ENCODE measurements at regions not wholly inside any gene's neighbourhood (a gene's known extent, or its start where the extent isn't known, plus 50 kb on each side); places are given as distances from the start of the nearest gene placed in this dataset.

- Histone ChIP-seq H3K27ac (no peak overlapping the region), H3K4me1 (no peaks in the 10 kb centered on the region), H3K27me3 (no peaks in the 10 kb centered on the region), H3K36me3 (no peaks in the 10 kb centered on the region), H3K9me3 (no peaks in the 10 kb centered on the region), H3K4me3 (no peak overlapping the region)
- no peak for DNase-seq
- in situ Hi-C loops (cut with MboI; ENCODE audit: low pct_ligation_motif_present in 1 of 4, low pct_unique_long_range_greater_than_20kb in 1 of 4, low sequenced_read_pairs in 3 of 4) = no loop called here
- TF ChIP-seq POLR2A (IDR thresholded peaks at IDR 0.05) (no peak), EP300 (IDR thresholded peaks at IDR 0.05; ENCODE audit: low read depth) (no peak), POLR2AphosphoS5 (IDR thresholded peaks at IDR 0.05) (no peak)
- TF ChIP-seq, protein P1, sequence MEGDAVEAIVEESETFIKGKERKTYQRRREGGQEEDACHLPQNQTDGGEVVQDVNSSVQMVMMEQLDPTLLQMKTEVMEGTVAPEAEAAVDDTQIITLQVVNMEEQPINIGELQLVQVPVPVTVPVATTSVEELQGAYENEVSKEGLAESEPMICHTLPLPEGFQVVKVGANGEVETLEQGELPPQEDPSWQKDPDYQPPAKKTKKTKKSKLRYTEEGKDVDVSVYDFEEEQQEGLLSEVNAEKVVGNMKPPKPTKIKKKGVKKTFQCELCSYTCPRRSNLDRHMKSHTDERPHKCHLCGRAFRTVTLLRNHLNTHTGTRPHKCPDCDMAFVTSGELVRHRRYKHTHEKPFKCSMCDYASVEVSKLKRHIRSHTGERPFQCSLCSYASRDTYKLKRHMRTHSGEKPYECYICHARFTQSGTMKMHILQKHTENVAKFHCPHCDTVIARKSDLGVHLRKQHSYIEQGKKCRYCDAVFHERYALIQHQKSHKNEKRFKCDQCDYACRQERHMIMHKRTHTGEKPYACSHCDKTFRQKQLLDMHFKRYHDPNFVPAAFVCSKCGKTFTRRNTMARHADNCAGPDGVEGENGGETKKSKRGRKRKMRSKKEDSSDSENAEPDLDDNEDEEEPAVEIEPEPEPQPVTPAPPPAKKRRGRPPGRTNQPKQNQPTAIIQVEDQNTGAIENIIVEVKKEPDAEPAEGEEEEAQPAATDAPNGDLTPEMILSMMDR (IDR thresholded peaks at IDR 0.05) = no peak
- intact Hi-C loops (cut with DNase I; ENCODE audit: low total_unique reads) = no loop called here
- WGBS, 2 donors (ENCODE audit: low coverage in 1 of 2) = 34 to 44% methylated on average over 4 of the region's 4 CpGs
These were observed 227.3 kb downstream of the LURAP1L start for GRCh38 chr9:13001989-13002580.

DNA sequence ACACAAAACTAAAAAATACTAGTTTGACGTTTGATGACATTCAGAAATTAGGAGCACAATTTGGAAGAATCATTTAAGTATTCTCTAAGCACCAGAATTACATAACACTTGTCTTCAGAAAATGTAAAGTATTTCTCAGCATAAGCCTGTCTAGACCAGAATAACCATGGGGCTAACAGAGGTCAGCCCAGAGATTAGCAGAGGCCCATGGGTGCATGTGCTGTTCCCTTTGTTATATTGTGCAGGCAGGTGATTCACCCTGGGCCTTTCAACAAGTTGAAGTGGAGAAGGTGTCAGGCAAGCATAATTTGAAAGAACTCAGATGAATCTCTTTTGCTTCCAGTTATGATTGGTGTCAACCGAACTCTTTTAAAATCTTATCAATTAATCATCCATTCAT lies 227.9 kb downstream of the LURAP1L start:
- H3K27ac ChIP-seq = no peak overlapping the region
- no peaks in the 10 kb centered on the region for H3K27me3 ChIP-seq
- in situ Hi-C loops (cut with MboI; ENCODE audit: low pct_ligation_motif_present in 1 of 4, low pct_unique_long_range_greater_than_20kb in 1 of 4, low sequenced_read_pairs in 3 of 4) (no loop called here), intact Hi-C loops (cut with DNase I; ENCODE audit: low total_unique reads) (no loop called here)
- H3K4me1 ChIP-seq = no peaks in the 10 kb centered on the region
- H3K36me3 ChIP-seq = no peaks in the 10 kb centered on the region
- 76% methylated on average over 2 of the region's 2 CpGs for WGBS, 2 donors (ENCODE audit: low coverage in 1 of 2)
- DNase-seq = no peak
- no peaks in the 10 kb centered on the region for H3K9me3 ChIP-seq
- H3K4me3 ChIP-seq = no peak overlapping the region
- no peak for TF ChIP-seq EP300 (IDR thresholded peaks at IDR 0.05; ENCODE audit: low read depth)
- no peak for TF ChIP-seq POLR2AphosphoS5 (IDR thresholded peaks at IDR 0.05)
- no peak for TF ChIP-seq POLR2A (IDR thresholded peaks at IDR 0.05)
- TF ChIP-seq, protein P1 (IDR thresholded peaks at IDR 0.05) = no peak

- intact Hi-C loops (cut with DNase I; ENCODE audit: low total_unique reads) = no loop called here
- Histone ChIP-seq H3K4me3 (no peak overlapping the region), H3K9me3 (no peaks in the 10 kb centered on the region), H3K4me1 (no peaks in the 10 kb centered on the region), H3K27me3 (no peaks in the 10 kb centered on the region), H3K27ac (no peak overlapping the region), H3K36me3 (no peaks in the 10 kb centered on the region)
- in situ Hi-C loops (cut with MboI; ENCODE audit: low pct_ligation_motif_present in 1 of 4, low pct_unique_long_range_greater_than_20kb in 1 of 4, low sequenced_read_pairs in 3 of 4) = no loop called here
- WGBS, 2 donors (ENCODE audit: low coverage in 1 of 2) = 90 to 100% methylated on average over 2 of the region's 2 CpGs
- DNase-seq = no peak
- TF ChIP-seq POLR2AphosphoS5 (IDR thresholded peaks at IDR 0.05) = no peak
- TF ChIP-seq, protein P1 (IDR thresholded peaks at IDR 0.05) = no peak
- no peak for TF ChIP-seq POLR2A (IDR thresholded peaks at IDR 0.05)
- no peak for TF ChIP-seq EP300 (IDR thresholded peaks at IDR 0.05; ENCODE audit: low read depth)
These were observed 235.1 kb downstream of the LURAP1L start for GRCh38 chr9:13009871-13010270.

GRCh38 chr9:13013991-13014883 lies 239.4 kb downstream of the LURAP1L start:
- no peaks in the 10 kb centered on the region for H3K36me3 ChIP-seq
- in situ Hi-C loops (cut with MboI; ENCODE audit: low pct_ligation_motif_present in 1 of 4, low pct_unique_long_range_greater_than_20kb in 1 of 4, low sequenced_read_pairs in 3 of 4) (no loop called here), intact Hi-C loops (cut with DNase I; ENCODE audit: low total_unique reads) (no loop called here)
- 13 to 38% methylated on average over 2 of the region's 2 CpGs for WGBS, 2 donors (ENCODE audit: low coverage in 1 of 2)
- H3K4me1 ChIP-seq = no peaks in the 10 kb centered on the region
- no peak overlapping the region for H3K4me3 ChIP-seq
- no peaks in the 10 kb centered on the region for H3K27me3 ChIP-seq
- H3K9me3 ChIP-seq = no peaks in the 10 kb centered on the region
- no peak for DNase-seq
- no peak overlapping the region for H3K27ac ChIP-seq
- TF ChIP-seq POLR2AphosphoS5 (IDR thresholded peaks at IDR 0.05) (no peak), EP300 (IDR thresholded peaks at IDR 0.05; ENCODE audit: low read depth) (no peak), POLR2A (IDR thresholded peaks at IDR 0.05) (no peak)
- TF ChIP-seq, protein P1 (IDR thresholded peaks at IDR 0.05) = no peak
